Activated naive CD4-positive, alpha-beta T cell treated with anti-CD3 and anti-CD28 coated beads, Interleukin-2, amount 50 U/mL, for 24 hours (primary cell): ENCODE measurements at regions not wholly inside any gene's neighbourhood (a gene's known extent, or its start where the extent isn't known, plus 50 kb on each side); places are given as distances from the start of the nearest gene placed in this dataset.

Source experiments
- H3K27ac Mint-ChIP-seq: one replicate; pipeline ENCODE4 v1.8.0; 2021; ENCODE audit warnings: mild to moderate bottlenecking, mixed read lengths
- H3K27me3 Mint-ChIP-seq: one replicate; pipeline ENCODE4 v1.8.0; 2021; ENCODE audit warnings: mixed read lengths
- H3K36me3 Mint-ChIP-seq: one replicate; pipeline ENCODE4 v1.8.0; 2021; ENCODE audit warnings: mixed read lengths
- H3K4me1 Mint-ChIP-seq: one replicate; pipeline ENCODE4 v1.8.0; 2021; ENCODE audit warnings: mixed read lengths
- H3K4me3 Mint-ChIP-seq: one replicate; pipeline ENCODE4 v1.8.0; 2021; ENCODE audit warnings: mild to moderate bottlenecking, mixed read lengths
- H3K9me3 Mint-ChIP-seq: one replicate; pipeline ENCODE4 v1.8.0; 2021; ENCODE audit warnings: mixed read lengths

- H3K36me3 Mint-ChIP-seq = no peaks in the 10 kb centered on the region
- no peak overlapping the region for H3K27ac Mint-ChIP-seq
- H3K4me1 Mint-ChIP-seq = no peaks in the 10 kb centered on the region
- H3K27me3 Mint-ChIP-seq = no peaks in the 10 kb centered on the region
- H3K4me3 Mint-ChIP-seq = no peak overlapping the region
- H3K9me3 Mint-ChIP-seq = no peaks in the 10 kb centered on the region
Measured at GRCh38 chr6:128827675-128828464, 55.1 kb upstream of the LAMA2 start.

GRCh38 chr6:128826606-128827005, 56.3 kb upstream of the LAMA2 start:
- Mint-ChIP-seq H3K36me3 (no peaks in the 10 kb centered on the region), H3K4me3 (no peak overlapping the region), H3K4me1 (no peaks in the 10 kb centered on the region), H3K27ac (no peak overlapping the region), H3K27me3 (no peaks in the 10 kb centered on the region), H3K9me3 (no peaks in the 10 kb centered on the region)

GRCh38 chr6:128822271-128822670, 60.7 kb upstream of the LAMA2 start:
- no peak overlapping the region for H3K27ac Mint-ChIP-seq
- no peak overlapping the region for H3K4me3 Mint-ChIP-seq
- no peaks in the 10 kb centered on the region for H3K4me1 Mint-ChIP-seq
- no peaks in the 10 kb centered on the region for H3K9me3 Mint-ChIP-seq
- H3K36me3 Mint-ChIP-seq = no peaks in the 10 kb centered on the region
- H3K27me3 Mint-ChIP-seq = peaks cover 2% of the 10 kb centered on the region

- no peaks in the 10 kb centered on the region for H3K9me3 Mint-ChIP-seq
- H3K36me3 Mint-ChIP-seq = no peaks in the 10 kb centered on the region
- peaks cover 2% of the 10 kb centered on the region for H3K27me3 Mint-ChIP-seq
- no peak overlapping the region for H3K27ac Mint-ChIP-seq
- H3K4me3 Mint-ChIP-seq = no peak overlapping the region
- H3K4me1 Mint-ChIP-seq = no peaks in the 10 kb centered on the region
Measured at GRCh38 chr6:128821116-128821515, 61.8 kb upstream of the LAMA2 start.

- Mint-ChIP-seq H3K9me3 (no peaks in the 10 kb centered on the region), H3K4me3 (no peak overlapping the region), H3K27ac (no peak overlapping the region), H3K36me3 (no peaks in the 10 kb centered on the region), H3K4me1 (no peaks in the 10 kb centered on the region), H3K27me3 (peaks cover 5% of the 10 kb centered on the region)
Measured at GRCh38 chr6:128808856-128809255, 74.1 kb upstream of the LAMA2 start.

- Mint-ChIP-seq H3K27ac (no peak overlapping the region), H3K36me3 (no peaks in the 10 kb centered on the region), H3K4me1 (no peaks in the 10 kb centered on the region), H3K9me3 (no peaks in the 10 kb centered on the region), H3K4me3 (no peak overlapping the region), H3K27me3 (peaks cover 6% of the 10 kb centered on the region)
Measured at GRCh38 chr6:128807577-128807976, 75.4 kb upstream of the LAMA2 start.

- H3K36me3 Mint-ChIP-seq = no peaks in the 10 kb centered on the region
- H3K9me3 Mint-ChIP-seq = no peaks in the 10 kb centered on the region
- no peak overlapping the region for H3K27ac Mint-ChIP-seq
- no peaks in the 10 kb centered on the region for H3K4me1 Mint-ChIP-seq
- peaks cover 6% of the 10 kb centered on the region for H3K27me3 Mint-ChIP-seq
- H3K4me3 Mint-ChIP-seq = no peak overlapping the region
Measured at GRCh38 chr6:128806261-128806660, 76.7 kb upstream of the LAMA2 start.

- H3K27ac Mint-ChIP-seq = no peak overlapping the region
- no peaks in the 10 kb centered on the region for H3K9me3 Mint-ChIP-seq
- H3K4me1 Mint-ChIP-seq = no peaks in the 10 kb centered on the region
- H3K4me3 Mint-ChIP-seq = no peak overlapping the region
- H3K27me3 Mint-ChIP-seq = peaks cover 6% of the 10 kb centered on the region
- H3K36me3 Mint-ChIP-seq = no peaks in the 10 kb centered on the region
Measured at GRCh38 chr6:128803911-128804310, 79.0 kb upstream of the LAMA2 start.

- no peaks in the 10 kb centered on the region for H3K9me3 Mint-ChIP-seq
- H3K4me1 Mint-ChIP-seq = no peaks in the 10 kb centered on the region
- no peak overlapping the region for H3K4me3 Mint-ChIP-seq
- H3K27ac Mint-ChIP-seq = no peak overlapping the region
- H3K27me3 Mint-ChIP-seq = peaks cover 6% of the 10 kb centered on the region
- H3K36me3 Mint-ChIP-seq = no peaks in the 10 kb centered on the region
Measured at GRCh38 chr6:128801621-128802020, 81.3 kb upstream of the LAMA2 start.

- no peaks in the 10 kb centered on the region for H3K4me1 Mint-ChIP-seq
- no peak overlapping the region for H3K4me3 Mint-ChIP-seq
- H3K27ac Mint-ChIP-seq = no peak overlapping the region
- H3K9me3 Mint-ChIP-seq = no peaks in the 10 kb centered on the region
- H3K36me3 Mint-ChIP-seq = no peaks in the 10 kb centered on the region
- H3K27me3 Mint-ChIP-seq = peaks cover 4% of the 10 kb centered on the region
Measured at GRCh38 chr6:128784266-128784665, 98.7 kb upstream of the LAMA2 start.

- H3K4me3 Mint-ChIP-seq = no peak overlapping the region
- H3K27me3 Mint-ChIP-seq = peaks cover 4% of the 10 kb centered on the region
- H3K4me1 Mint-ChIP-seq = no peaks in the 10 kb centered on the region
- H3K9me3 Mint-ChIP-seq = peaks cover 19% of the 10 kb centered on the region
- H3K27ac Mint-ChIP-seq = no peak overlapping the region
- no peaks in the 10 kb centered on the region for H3K36me3 Mint-ChIP-seq
Measured at GRCh38 chr6:128768187-128768586, 114.8 kb upstream of the LAMA2 start.

- Mint-ChIP-seq H3K27ac (no peak overlapping the region), H3K4me1 (no peaks in the 10 kb centered on the region), H3K9me3 (peaks cover 17% of the 10 kb centered on the region), H3K36me3 (no peaks in the 10 kb centered on the region), H3K4me3 (no peak overlapping the region), H3K27me3 (peaks cover 7% of the 10 kb centered on the region)
Measured at GRCh38 chr6:128767705-128768104, 115.2 kb upstream of the LAMA2 start.

- Mint-ChIP-seq H3K9me3 (peaks cover 12% of the 10 kb centered on the region), H3K27me3 (peaks cover 7% of the 10 kb centered on the region), H3K27ac (no peak overlapping the region), H3K4me1 (no peaks in the 10 kb centered on the region), H3K4me3 (no peak overlapping the region), H3K36me3 (no peaks in the 10 kb centered on the region)
Measured at GRCh38 chr6:128767150-128767549, 115.8 kb upstream of the LAMA2 start.

- Mint-ChIP-seq H3K9me3 (peaks cover 8% of the 10 kb centered on the region), H3K4me1 (no peaks in the 10 kb centered on the region), H3K4me3 (no peak overlapping the region), H3K27ac (no peak overlapping the region), H3K36me3 (no peaks in the 10 kb centered on the region), H3K27me3 (peaks cover 11% of the 10 kb centered on the region)
Measured at GRCh38 chr6:128763599-128764300, 119.2 kb upstream of the LAMA2 start.

GRCh38 chr6:128759901-128760300, 123.0 kb upstream of the LAMA2 start:
- Mint-ChIP-seq H3K4me1 (no peaks in the 10 kb centered on the region), H3K27me3 (peaks cover 12% of the 10 kb centered on the region), H3K4me3 (no peak overlapping the region), H3K9me3 (no peaks in the 10 kb centered on the region), H3K36me3 (no peaks in the 10 kb centered on the region), H3K27ac (no peak overlapping the region)

- H3K4me3 Mint-ChIP-seq = no peak overlapping the region
- peaks cover 12% of the 10 kb centered on the region for H3K27me3 Mint-ChIP-seq
- H3K4me1 Mint-ChIP-seq = no peaks in the 10 kb centered on the region
- no peaks in the 10 kb centered on the region for H3K36me3 Mint-ChIP-seq
- no peak overlapping the region for H3K27ac Mint-ChIP-seq
- no peaks in the 10 kb centered on the region for H3K9me3 Mint-ChIP-seq
Measured at GRCh38 chr6:128759447-128759846, 123.5 kb upstream of the LAMA2 start.
